ENCODE measurements at regions not wholly inside any gene's neighbourhood (a gene's known extent, or its start where the extent isn't known, plus 50 kb on each side); places are given as distances from the start of the nearest gene placed in this dataset.

DNA sequence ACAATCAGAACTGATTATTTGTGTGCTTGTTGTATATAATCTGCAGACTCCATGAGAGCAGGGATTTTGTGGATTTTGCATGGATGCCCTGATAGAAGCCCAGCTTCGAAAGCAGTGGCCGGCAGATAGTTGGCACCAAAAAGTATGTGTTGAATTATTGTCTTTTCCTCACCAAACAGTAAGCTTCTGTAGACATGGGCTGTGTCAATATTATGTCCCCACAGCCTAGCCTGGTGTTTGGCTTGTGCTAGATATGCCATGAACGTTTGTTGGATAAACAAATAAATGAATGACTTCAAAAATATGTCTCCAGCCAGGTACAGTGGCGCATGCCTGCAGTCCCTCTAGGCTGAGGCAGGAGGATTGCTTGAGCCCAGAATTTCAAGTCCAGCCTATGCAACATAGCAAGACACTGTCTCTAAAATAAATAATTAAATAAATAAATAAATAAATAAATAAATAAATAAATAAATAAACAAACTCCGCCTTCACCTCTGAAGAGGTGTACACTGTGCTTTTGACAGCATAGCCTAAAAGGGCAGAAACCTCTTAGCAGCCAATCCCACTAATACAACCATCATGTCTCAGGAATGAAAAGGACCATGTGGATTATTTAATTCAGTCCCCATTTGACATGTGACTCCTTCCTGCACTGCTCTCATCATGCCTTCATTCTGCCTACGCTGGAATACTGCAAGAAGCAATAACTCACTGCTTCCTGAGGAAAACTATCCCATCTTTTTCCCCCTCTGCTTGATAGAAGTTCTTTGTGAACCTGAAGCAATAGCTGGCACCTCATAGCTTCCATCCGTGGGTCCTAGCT lies 335.2 kb downstream of the FBXW7 start (continued):
- TF ChIP-seq GLIS1 (tag by site-specific recombination; IDR thresholded peaks at IDR 0.05) (no peak), ZNF501 (tag by site-specific recombination; IDR thresholded peaks at IDR 0.05) (no peak), SP7 (tag by site-specific recombination; IDR thresholded peaks at IDR 0.05) (no peak), ZNF239 (tag by site-specific recombination; IDR thresholded peaks at IDR 0.05) (no peak), ZBTB1 (tag by site-specific recombination; IDR thresholded peaks at IDR 0.05) (no peak), ZNF292 (tag by site-specific recombination; IDR thresholded peaks at IDR 0.05; ENCODE audit: borderline replicate concordance, low read depth) (no peak), ZNF266 (tag by site-specific recombination; IDR thresholded peaks at IDR 0.05; ENCODE audit: low read depth) (0 out of 2 replicates have a peak, but pooled peaks have one; percentile 26), ZNF560 (tag by site-specific recombination; IDR thresholded peaks at IDR 0.05; ENCODE audit: borderline replicate concordance) (peak; percentile 55; the same call in 1 of the 2 replicates), ZNF341 (tag by site-specific recombination; IDR thresholded peaks at IDR 0.05; ENCODE audit: low read depth) (no peak), ZNF391 (tag by site-specific recombination; IDR thresholded peaks at IDR 0.05; ENCODE audit: borderline replicate concordance, low read depth) (no peak), ZNF16 (tag by site-specific recombination; IDR thresholded peaks at IDR 0.05; ENCODE audit: low read depth) (no peak), KLF8 (tag by site-specific recombination; IDR thresholded peaks at IDR 0.05) (no peak), ZNF426 (tag by site-specific recombination; IDR thresholded peaks at IDR 0.05) (peak; percentile 74), ZNF555 (tag by site-specific recombination; conservative IDR thresholded peaks at IDR 0.05) (peak; percentile 71), WT1 (tag by site-specific recombination; IDR thresholded peaks at IDR 0.05) (no peak), ZNF621 (tag by site-specific recombination; IDR thresholded peaks at IDR 0.05) (no peak), ZNF140 (tag by site-specific recombination; IDR thresholded peaks at IDR 0.05) (peak; percentile 52; the same call in 1 of the 2 replicates), SCRT1 (tag by site-specific recombination; IDR thresholded peaks at IDR 0.05; ENCODE audit: borderline replicate concordance) (no peak), ZNF202 (tag by site-specific recombination; IDR thresholded peaks at IDR 0.05; ENCODE audit: borderline replicate concordance) (no peak), IKZF3 (tag by site-specific recombination; IDR thresholded peaks at IDR 0.05) (no peak), ZNF558 (tag by site-specific recombination; IDR thresholded peaks at IDR 0.05) (0 out of 2 replicates have a peak, but pooled peaks have one; percentile 48), ZNF791 (tag by site-specific recombination; IDR thresholded peaks at IDR 0.05) (no peak), KLF16 (tag by site-specific recombination; IDR thresholded peaks at IDR 0.05) (no peak), ZNF211 (tag by site-specific recombination; IDR thresholded peaks at IDR 0.05; ENCODE audit: low read depth) (no peak), ZNF48 (tag by site-specific recombination; IDR thresholded peaks at IDR 0.05) (no peak), ZNF654 (tag by site-specific recombination; IDR thresholded peaks at IDR 0.05; ENCODE audit: low read depth) (peak; percentile 24; the same call in 1 of the 2 replicates), ZSCAN30 (tag by site-specific recombination; IDR thresholded peaks at IDR 0.05) (no peak), SP2 (tag by site-specific recombination; IDR thresholded peaks at IDR 0.05) (no peak)
- TF ChIP-seq, protein P1, sequence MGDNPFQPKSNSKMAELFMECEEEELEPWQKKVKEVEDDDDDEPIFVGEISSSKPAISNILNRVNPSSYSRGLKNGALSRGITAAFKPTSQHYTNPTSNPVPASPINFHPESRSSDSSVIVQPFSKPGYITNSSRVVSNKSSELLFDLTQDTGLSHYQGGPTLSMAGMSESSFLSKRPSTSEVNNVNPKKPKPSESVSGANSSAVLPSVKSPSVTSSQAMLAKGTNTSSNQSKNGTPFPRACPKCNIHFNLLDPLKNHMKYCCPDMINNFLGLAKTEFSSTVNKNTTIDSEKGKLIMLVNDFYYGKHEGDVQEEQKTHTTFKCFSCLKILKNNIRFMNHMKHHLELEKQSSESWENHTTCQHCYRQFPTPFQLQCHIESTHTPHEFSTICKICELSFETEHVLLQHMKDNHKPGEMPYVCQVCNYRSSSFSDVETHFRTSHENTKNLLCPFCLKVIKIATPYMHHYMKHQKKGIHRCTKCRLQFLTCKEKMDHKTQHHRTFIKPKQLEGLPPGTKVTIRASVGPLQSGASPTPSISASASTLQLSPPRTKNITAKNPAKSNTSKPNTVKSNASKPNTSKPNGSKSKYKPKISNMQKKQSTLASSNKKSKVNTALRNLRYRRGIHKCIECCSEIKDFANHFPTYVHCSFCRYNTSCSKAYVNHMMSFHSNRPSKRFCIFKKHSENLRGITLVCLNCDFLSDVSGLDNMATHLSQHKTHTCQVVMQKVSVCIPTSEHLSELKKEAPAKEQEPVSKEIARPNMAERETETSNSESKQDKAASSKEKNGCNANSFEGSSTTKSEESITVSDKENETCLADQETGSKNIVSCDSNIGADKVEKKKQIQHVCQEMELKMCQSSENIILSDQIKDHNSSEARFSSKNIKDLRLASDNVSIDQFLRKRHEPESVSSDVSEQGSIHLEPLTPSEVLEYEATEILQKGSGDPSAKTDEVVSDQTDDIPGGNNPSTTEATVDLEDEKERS (tag by site-specific recombination; IDR thresholded peaks at IDR 0.05), result no peak
- TF ChIP-seq, protein P2, sequence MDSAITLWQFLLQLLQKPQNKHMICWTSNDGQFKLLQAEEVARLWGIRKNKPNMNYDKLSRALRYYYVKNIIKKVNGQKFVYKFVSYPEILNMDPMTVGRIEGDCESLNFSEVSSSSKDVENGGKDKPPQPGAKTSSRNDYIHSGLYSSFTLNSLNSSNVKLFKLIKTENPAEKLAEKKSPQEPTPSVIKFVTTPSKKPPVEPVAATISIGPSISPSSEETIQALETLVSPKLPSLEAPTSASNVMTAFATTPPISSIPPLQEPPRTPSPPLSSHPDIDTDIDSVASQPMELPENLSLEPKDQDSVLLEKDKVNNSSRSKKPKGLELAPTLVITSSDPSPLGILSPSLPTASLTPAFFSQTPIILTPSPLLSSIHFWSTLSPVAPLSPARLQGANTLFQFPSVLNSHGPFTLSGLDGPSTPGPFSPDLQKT (IDR thresholded peaks at IDR 0.05; ENCODE audit: borderline replicate concordance, low read depth, low read length), result no peak
- TF ChIP-seq, protein P3, sequence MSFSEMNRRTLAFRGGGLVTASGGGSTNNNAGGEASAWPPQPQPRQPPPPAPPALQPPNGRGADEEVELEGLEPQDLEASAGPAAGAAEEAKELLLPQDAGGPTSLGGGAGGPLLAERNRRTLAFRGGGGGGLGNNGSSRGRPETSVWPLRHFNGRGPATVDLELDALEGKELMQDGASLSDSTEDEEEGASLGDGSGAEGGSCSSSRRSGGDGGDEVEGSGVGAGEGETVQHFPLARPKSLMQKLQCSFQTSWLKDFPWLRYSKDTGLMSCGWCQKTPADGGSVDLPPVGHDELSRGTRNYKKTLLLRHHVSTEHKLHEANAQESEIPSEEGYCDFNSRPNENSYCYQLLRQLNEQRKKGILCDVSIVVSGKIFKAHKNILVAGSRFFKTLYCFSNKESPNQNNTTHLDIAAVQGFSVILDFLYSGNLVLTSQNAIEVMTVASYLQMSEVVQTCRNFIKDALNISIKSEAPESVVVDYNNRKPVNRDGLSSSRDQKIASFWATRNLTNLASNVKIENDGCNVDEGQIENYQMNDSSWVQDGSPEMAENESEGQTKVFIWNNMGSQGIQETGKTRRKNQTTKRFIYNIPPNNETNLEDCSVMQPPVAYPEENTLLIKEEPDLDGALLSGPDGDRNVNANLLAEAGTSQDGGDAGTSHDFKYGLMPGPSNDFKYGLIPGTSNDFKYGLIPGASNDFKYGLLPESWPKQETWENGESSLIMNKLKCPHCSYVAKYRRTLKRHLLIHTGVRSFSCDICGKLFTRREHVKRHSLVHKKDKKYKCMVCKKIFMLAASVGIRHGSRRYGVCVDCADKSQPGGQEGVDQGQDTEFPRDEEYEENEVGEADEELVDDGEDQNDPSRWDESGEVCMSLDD (tag by site-specific recombination; IDR thresholded peaks at IDR 0.05), result no peak
- TF ChIP-seq, protein P4, sequence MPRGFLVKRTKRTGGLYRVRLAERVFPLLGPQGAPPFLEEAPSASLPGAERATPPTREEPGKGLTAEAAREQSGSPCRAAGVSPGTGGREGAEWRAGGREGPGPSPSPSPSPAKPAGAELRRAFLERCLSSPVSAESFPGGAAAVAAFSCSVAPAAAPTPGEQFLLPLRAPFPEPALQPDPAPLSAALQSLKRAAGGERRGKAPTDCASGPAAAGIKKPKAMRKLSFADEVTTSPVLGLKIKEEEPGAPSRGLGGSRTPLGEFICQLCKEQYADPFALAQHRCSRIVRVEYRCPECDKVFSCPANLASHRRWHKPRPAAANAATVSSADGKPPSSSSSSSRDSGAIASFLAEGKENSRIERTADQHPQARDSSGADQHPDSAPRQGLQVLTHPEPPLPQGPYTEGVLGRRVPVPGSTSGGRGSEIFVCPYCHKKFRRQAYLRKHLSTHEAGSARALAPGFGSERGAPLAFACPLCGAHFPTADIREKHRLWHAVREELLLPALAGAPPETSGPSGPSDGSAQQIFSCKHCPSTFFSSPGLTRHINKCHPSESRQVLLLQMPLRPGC (tag by site-specific recombination; IDR thresholded peaks at IDR 0.05), result no peak
